ENCODE measurements at regions not wholly inside any gene's neighbourhood (a gene's known extent, or its start where the extent isn't known, plus 50 kb on each side); places are given as distances from the start of the nearest gene placed in this dataset.

- TF ChIP-seq ZBTB40 (IDR thresholded peaks at IDR 0.05) (no peak), ZBTB40 (CRISPR knock-in tag; IDR thresholded peaks at IDR 0.05) (no peak), RBM14 (IDR thresholded peaks at IDR 0.05; ENCODE audit: borderline replicate concordance, insufficient read depth, low read depth, low read length) (no peak), ZSCAN29 (IDR thresholded peaks at IDR 0.05) (no peak), ZNF780A (CRISPR knock-in tag; IDR thresholded peaks at IDR 0.05) (no peak), ZNF212 (CRISPR knock-in tag; IDR thresholded peaks at IDR 0.05) (no peak), ZNF507 (tag; conservative IDR thresholded peaks at IDR 0.05) (no peak), ZNF140 (CRISPR knock-in tag; IDR thresholded peaks at IDR 0.05) (no peak), MTA1 (IDR thresholded peaks at IDR 0.05; ENCODE audit: borderline replicate concordance) (no peak), POLR3G (IDR thresholded peaks at IDR 0.05; ENCODE audit: extremely low read depth, insufficient read length, insufficient replicate concordance) (no peak)
Measured at GRCh38 chr4:106773076-106773905, 262.8 kb downstream of the DKK2 start (continued).
